A673 (cell line): ENCODE measurements at regions not wholly inside any gene's neighbourhood (a gene's known extent, or its start where the extent isn't known, plus 50 kb on each side); places are given as distances from the start of the nearest gene placed in this dataset.
"Not testable (repeated sequence)": the region's sequence is repeated elsewhere in the genome, so short reads cannot be mapped to it uniquely, and the experiment has no call there.

Source experiments
- CTCF ChIP-seq: fragments of 300-800, 200-600 bp; sonication (generic); conservative IDR thresholded peaks from 2 replicates; pipeline ENCODE4 v1.5.1; 2017; ENCODE audit warnings: low read depth, mild to moderate bottlenecking, antibody characterized with exemption, low read length, moderate library complexity, mixed read lengths
- EZH2 ChIP-seq: fragments of 200-600 bp; sonication (generic); IDR thresholded peaks from 2 replicates; pipeline ENCODE4 v1.6.1; 2017; ENCODE audit warnings: borderline replicate concordance, low read depth, mild to moderate bottlenecking, mixed read lengths, antibody characterized with exemption, low read length; ENCODE audit not compliant: poor library complexity, severe bottlenecking

DNA sequence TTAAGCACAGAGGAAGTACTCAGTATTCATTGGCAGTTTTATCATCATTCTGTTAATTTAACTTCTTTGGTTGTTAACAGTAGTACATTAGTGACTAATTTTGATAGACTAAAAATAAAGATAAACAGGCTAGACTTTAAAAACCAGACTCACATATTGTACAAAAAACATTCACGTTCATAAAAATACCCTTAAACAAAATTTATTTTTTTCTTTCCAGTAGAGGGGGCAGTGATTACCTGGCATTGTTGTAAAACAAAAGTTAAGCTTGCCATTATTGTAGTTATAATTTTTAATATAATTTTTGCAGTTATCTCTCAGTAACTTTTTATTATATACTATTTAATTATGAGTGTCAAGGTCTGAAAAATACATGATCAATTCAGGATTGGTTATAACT, 92.0 kb downstream of the MRPL57 start:
- TF ChIP-seq CTCF, EZH2: not testable (repeated sequence)
